ENCODE measurements at regions not wholly inside any gene's neighbourhood (a gene's known extent, or its start where the extent isn't known, plus 50 kb on each side); places are given as distances from the start of the nearest gene placed in this dataset.

- TF ChIP-seq CTCF (conservative IDR thresholded peaks at IDR 0.05; ENCODE audit: low read depth, low read length) (no peak), EZH2 (IDR thresholded peaks at IDR 0.05; ENCODE audit: borderline replicate concordance, low read depth, low read length, poor library complexity, severe bottlenecking) (no peak)
Observed at GRCh38 chr14:106488291-106488690, 961.9 kb downstream of the TMEM121 start.
